WTC11 (cell line): ENCODE measurements at regions not wholly inside any gene's neighbourhood (a gene's known extent, or its start where the extent isn't known, plus 50 kb on each side); places are given as distances from the start of the nearest gene placed in this dataset.

Experiments used
- ATAC-seq: fragments of 200-7000 bp; cut with Tn5 transposase; 2 replicates; pipeline ENCODE4 v1.10.0; 2021; ENCODE audit warnings: mild to moderate bottlenecking, moderate library complexity
- CTCF ChIA-PET: fragments of 300-600 bp; sonication (Branson Sonifier 250); formaldehyde crosslinking; loops from one replicate; lab custom pipeline; 2021; ENCODE audit warnings: antibody characterized with exemption; lab: Charles Lee
- POLR2A ChIA-PET: fragments of 350-600 bp; sonication (Branson Sonifier 250); formaldehyde crosslinking; loops from one replicate; lab custom pipeline; 2021; ENCODE audit warnings: antibody characterized with exemption; lab: Charles Lee
- DNase-seq: peaks from one replicate; pipeline ENCODE4 v3.0.0; 2021; ENCODE audit warnings: low spot score
- H3K27ac Mint-ChIP-seq: 2 replicates; pipeline ENCODE4 v1.8.0; 2021; ENCODE audit warnings: mixed read lengths
- H3K27me3 Mint-ChIP-seq: 2 replicates; pipeline ENCODE4 v1.8.0; 2021; ENCODE audit warnings: low read depth, mild to moderate bottlenecking, moderate library complexity, mixed read lengths
- H3K36me3 Mint-ChIP-seq: 2 replicates; pipeline ENCODE4 v1.8.0; 2021; ENCODE audit warnings: mixed read lengths
- H3K4me1 Mint-ChIP-seq: 2 replicates; pipeline ENCODE4 v1.8.0; 2022; ENCODE audit warnings: mixed read lengths
- H3K4me3 Mint-ChIP-seq: 2 replicates; pipeline ENCODE4 v1.8.0; 2021; ENCODE audit warnings: mild to moderate bottlenecking, moderate library complexity, mixed read lengths
- H3K9me3 Mint-ChIP-seq: 2 replicates; pipeline ENCODE4 v1.8.0; 2021; ENCODE audit warnings: mixed read lengths
- AR ChIP-seq: fragments of 250-450 bp; sonication (Bioruptor Pico); IDR thresholded peaks from 2 replicates; pipeline ENCODE4 v1.9.0; 2021; ENCODE audit warnings: mild to moderate bottlenecking
- ATF2 ChIP-seq: sonication (generic); formaldehyde crosslinking; IDR thresholded peaks from 2 replicates; pipeline ENCODE4 v1.8.1; 2022; ENCODE audit warnings: low read depth, missing genetic modification reagents, borderline replicate concordance
- ATF6 ChIP-seq: sonication (generic); formaldehyde crosslinking; IDR thresholded peaks from 2 replicates; pipeline ENCODE4 v1.8.1; 2023; ENCODE audit warnings: mild to moderate bottlenecking, missing genetic modification reagents
- CREM ChIP-seq: sonication (generic); formaldehyde crosslinking; IDR thresholded peaks from 2 replicates; pipeline ENCODE4 v1.8.1; 2022; ENCODE audit warnings: mild to moderate bottlenecking, missing genetic modification reagents, moderate library complexity
- CTCF ChIP-seq: fragments of 200-600 bp; IDR thresholded peaks from 2 replicates; pipeline ENCODE4 v1.8.0; 2022; ENCODE audit warnings: antibody characterized with exemption
- ESRRA ChIP-seq: sonication (generic); formaldehyde crosslinking; IDR thresholded peaks from 2 replicates; pipeline ENCODE4 v1.8.1; 2022; ENCODE audit warnings: mild to moderate bottlenecking, missing genetic modification reagents, borderline replicate concordance
- FOXK1 ChIP-seq: sonication (generic); formaldehyde crosslinking; IDR thresholded peaks from 2 replicates; pipeline ENCODE4 v1.8.0; 2022; ENCODE audit warnings: mild to moderate bottlenecking, moderate library complexity, missing genetic modification reagents
- FOXP1 ChIP-seq: sonication (generic); formaldehyde crosslinking; IDR thresholded peaks from 2 replicates; pipeline ENCODE4 v1.8.0; 2022; ENCODE audit warnings: missing genetic modification reagents, mild to moderate bottlenecking, moderate library complexity, borderline replicate concordance
- GRHL2 ChIP-seq: fragments of 250-450 bp; sonication (Bioruptor Pico); IDR thresholded peaks from 2 replicates; pipeline ENCODE4 v1.8.0; 2022; ENCODE audit warnings: mild to moderate bottlenecking, moderate library complexity; ENCODE audit not compliant: insufficient replicate concordance, severe bottlenecking
- GTF2I ChIP-seq: fragments of 250-450 bp; sonication (Bioruptor Pico); conservative IDR thresholded peaks from 2 replicates; pipeline ENCODE4 v1.4.0; 2021; ENCODE audit warnings: mild to moderate bottlenecking
- HMGXB4 ChIP-seq: sonication (generic); formaldehyde crosslinking; IDR thresholded peaks from 2 replicates; pipeline ENCODE4 v1.8.1; 2023; ENCODE audit warnings: mild to moderate bottlenecking, moderate library complexity, missing genetic modification reagents
- IRF1 ChIP-seq: sonication (generic); formaldehyde crosslinking; IDR thresholded peaks from 2 replicates; pipeline ENCODE4 v1.8.0; 2023; ENCODE audit warnings: missing genetic modification reagents
- NFE2L1 ChIP-seq: sonication (generic); formaldehyde crosslinking; IDR thresholded peaks from 2 replicates; pipeline ENCODE4 v1.8.1; 2023; ENCODE audit warnings: missing genetic modification reagents
- SMAD4 ChIP-seq: sonication (generic); formaldehyde crosslinking; IDR thresholded peaks from 2 replicates; pipeline ENCODE4 v1.8.0; 2022; ENCODE audit warnings: mild to moderate bottlenecking, missing genetic modification reagents
- ZMAT4 ChIP-seq: fragments of 250-450 bp; sonication (Bioruptor Pico); IDR thresholded peaks from 2 replicates; pipeline ENCODE4 v1.9.0; 2021; ENCODE audit warnings: mild to moderate bottlenecking
- ZNF121 ChIP-seq: sonication (generic); formaldehyde crosslinking; IDR thresholded peaks from 2 replicates; pipeline ENCODE4 v1.8.0; 2023; ENCODE audit warnings: missing genetic modification reagents
- ZNF138 ChIP-seq: sonication (generic); formaldehyde crosslinking; conservative IDR thresholded peaks from 2 replicates; pipeline ENCODE4 v1.8.1; 2022; ENCODE audit warnings: mild to moderate bottlenecking, moderate library complexity, missing genetic modification reagents
- ZNF671 ChIP-seq: fragments of 250-450 bp; sonication (Bioruptor Pico); IDR thresholded peaks from 2 replicates; pipeline ENCODE4 v1.8.0; 2021; ENCODE audit warnings: mild to moderate bottlenecking

- no peak for TF ChIP-seq ESRRA
- no peak for TF ChIP-seq NFE2L1
- no peak for TF ChIP-seq ZMAT4 (CRISPR knock-in tag)
- TF ChIP-seq CTCF, result no peak
Observed at GRCh38 chr5:121377461-121377860, 474.2 kb upstream of the FTMT start (continued).

GRCh38 chr5:121378046-121378445 is 473.6 kb upstream of the FTMT start:
- ATAC-seq (no peak), DNase-seq (no peak)
- H3K27me3 Mint-ChIP-seq, result no peaks in the 10 kb centered on the region
- ChIA-PET POLR2A (no interaction called here), CTCF (no interaction called here)
- TF ChIP-seq CREM (CRISPR knock-in tag) (no peak), ZNF138 (CRISPR knock-in tag) (no peak), ZNF121 (CRISPR knock-in tag) (no peak), SMAD4 (CRISPR knock-in tag) (no peak), GRHL2 (CRISPR knock-in tag) (no peak), ATF6 (CRISPR knock-in tag) (no peak), GTF2I (CRISPR knock-in tag) (no peak), IRF1 (CRISPR knock-in tag) (no peak), ZMAT4 (CRISPR knock-in tag) (no peak), FOXK1 (no peak)
- H3K36me3 Mint-ChIP-seq, result no peaks in the 10 kb centered on the region
- H3K9me3 Mint-ChIP-seq, result no peaks in the 10 kb centered on the region; the same call in 1 of the 2 replicates
- no peak overlapping the region for H3K27ac Mint-ChIP-seq
- no peak overlapping the region for H3K4me3 Mint-ChIP-seq
- peaks cover 10% of the 10 kb centered on the region; the same call in 1 of the 2 replicates for H3K4me1 Mint-ChIP-seq

GRCh38 chr5:121378559-121379359 is 472.9 kb upstream of the FTMT start:
- peaks cover 10% of the 10 kb centered on the region; the same call in 1 of the 2 replicates for H3K4me1 Mint-ChIP-seq
- H3K4me3 Mint-ChIP-seq, result no peak overlapping the region
- DNase-seq (peak; percentile 19), ATAC-seq (peak; percentile 97)
- POLR2A ChIA-PET, result no interaction called here
- no peak overlapping the region for H3K27ac Mint-ChIP-seq
- CTCF ChIA-PET, result no interaction called here
- no peaks in the 10 kb centered on the region for H3K36me3 Mint-ChIP-seq
- no peaks in the 10 kb centered on the region for H3K27me3 Mint-ChIP-seq
- H3K9me3 Mint-ChIP-seq, result peaks cover 6% of the 10 kb centered on the region; the same call in 1 of the 2 replicates
- TF ChIP-seq AR (CRISPR knock-in tag) (no peak), ATF6 (CRISPR knock-in tag) (no peak), FOXP1 (no peak), HMGXB4 (no peak), ATF2 (CRISPR knock-in tag) (no peak), ZNF671 (no peak)
